ENCODE measurements at regions not wholly inside any gene's neighbourhood (a gene's known extent, or its start where the extent isn't known, plus 50 kb on each side); places are given as distances from the start of the nearest gene placed in this dataset.
"Not testable (repeated sequence)": the region's sequence is repeated elsewhere in the genome, so short reads cannot be mapped to it uniquely, and the experiment has no call there.

DNA sequence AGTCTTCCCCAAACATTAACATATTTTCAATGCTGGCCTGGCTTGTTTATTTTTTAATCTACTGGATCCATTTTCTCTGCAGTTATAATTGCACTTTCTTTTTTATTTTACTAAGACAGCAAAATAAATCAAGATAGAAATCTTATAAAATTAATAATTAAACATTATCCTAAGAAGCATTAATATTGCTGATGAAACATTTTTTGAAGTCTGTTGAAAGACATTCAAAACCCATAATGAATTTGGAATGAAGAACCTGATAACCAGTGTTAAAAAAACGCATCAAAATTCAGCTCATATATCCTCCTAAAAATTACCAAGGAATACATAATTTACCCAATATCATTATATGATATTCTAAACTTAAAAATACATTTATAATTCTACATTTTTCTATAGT is 675.7 kb upstream of the PRMT6 start:
- TF ChIP-seq, protein P1, sequence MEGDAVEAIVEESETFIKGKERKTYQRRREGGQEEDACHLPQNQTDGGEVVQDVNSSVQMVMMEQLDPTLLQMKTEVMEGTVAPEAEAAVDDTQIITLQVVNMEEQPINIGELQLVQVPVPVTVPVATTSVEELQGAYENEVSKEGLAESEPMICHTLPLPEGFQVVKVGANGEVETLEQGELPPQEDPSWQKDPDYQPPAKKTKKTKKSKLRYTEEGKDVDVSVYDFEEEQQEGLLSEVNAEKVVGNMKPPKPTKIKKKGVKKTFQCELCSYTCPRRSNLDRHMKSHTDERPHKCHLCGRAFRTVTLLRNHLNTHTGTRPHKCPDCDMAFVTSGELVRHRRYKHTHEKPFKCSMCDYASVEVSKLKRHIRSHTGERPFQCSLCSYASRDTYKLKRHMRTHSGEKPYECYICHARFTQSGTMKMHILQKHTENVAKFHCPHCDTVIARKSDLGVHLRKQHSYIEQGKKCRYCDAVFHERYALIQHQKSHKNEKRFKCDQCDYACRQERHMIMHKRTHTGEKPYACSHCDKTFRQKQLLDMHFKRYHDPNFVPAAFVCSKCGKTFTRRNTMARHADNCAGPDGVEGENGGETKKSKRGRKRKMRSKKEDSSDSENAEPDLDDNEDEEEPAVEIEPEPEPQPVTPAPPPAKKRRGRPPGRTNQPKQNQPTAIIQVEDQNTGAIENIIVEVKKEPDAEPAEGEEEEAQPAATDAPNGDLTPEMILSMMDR (conservative IDR thresholded peaks at IDR 0.05; ENCODE audit: low read length): no peak
- no peak overlapping the region for H3K4me3 ChIP-seq (ENCODE audit: low read length)
- no peak for DNase-seq (ENCODE audit: low read depth)

DNA sequence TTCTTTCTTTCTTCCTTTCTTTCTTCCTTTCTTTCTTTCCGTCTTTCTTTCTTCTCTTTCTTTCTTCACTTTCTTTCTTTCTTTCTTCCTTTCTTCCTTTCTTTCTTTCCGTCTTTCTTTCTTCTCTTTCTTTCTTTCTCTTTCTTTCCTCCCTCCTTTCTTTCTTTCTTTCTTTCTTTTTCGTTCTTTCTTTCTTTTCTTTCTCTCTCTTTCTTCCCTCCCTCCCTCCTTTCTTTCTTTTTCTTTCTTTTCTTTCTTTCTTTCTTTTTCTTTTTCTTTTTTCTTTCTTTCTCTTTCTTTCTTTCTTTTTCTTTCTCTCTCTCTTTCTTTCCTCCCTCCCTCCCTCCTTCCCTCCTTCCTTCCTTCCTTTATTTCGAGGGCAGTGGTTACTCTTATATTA is 667.3 kb upstream of the PRMT6 start:
- not testable (repeated sequence) for H3K4me3 ChIP-seq (ENCODE audit: low read length); DNase-seq (ENCODE audit: low read depth)

DNA sequence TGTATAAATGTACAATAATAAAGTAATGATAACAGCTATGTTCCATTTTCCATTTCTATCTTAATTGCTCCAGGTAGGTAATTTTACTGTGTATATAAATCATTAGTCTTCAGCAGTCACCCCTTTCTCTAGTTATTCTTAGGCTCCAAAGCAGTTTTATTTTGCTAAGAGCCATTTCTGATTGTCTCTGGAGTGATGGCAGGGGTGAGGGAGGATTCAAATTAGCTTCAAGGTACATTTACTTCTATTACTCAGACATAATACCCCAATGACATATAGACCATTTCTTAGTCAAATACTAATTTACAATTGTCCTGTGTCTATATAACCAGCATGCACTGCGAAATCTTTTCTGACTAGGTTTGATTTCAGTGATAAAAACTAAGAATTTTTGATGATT is 663.4 kb upstream of the PRMT6 start:
- DNase-seq (ENCODE audit: low read depth): no peak
- TF ChIP-seq, protein P1 (conservative IDR thresholded peaks at IDR 0.05; ENCODE audit: low read length): no peak
- H3K4me3 ChIP-seq (ENCODE audit: low read length): no peak overlapping the region

DNA sequence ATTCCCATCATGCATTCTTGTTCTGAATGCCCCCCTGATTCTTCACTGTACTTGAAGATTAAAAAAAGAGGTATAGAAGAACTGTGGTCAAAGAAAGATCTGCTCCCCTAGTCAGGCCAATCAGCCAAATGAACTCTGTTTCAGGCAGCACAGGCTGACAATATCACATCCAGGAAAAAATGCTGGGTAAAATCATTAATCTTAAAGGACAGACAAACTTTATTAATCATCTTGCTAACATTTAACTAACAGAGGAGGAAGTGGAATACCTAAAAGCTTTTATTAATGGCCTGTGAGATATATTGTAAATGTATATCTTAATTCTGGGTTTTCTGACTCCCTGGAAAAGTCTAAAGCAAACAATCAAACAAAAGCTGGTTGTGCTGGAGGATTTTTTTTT is 660.5 kb upstream of the PRMT6 start:
- no peak overlapping the region for H3K4me3 ChIP-seq (ENCODE audit: low read length)
- TF ChIP-seq, protein P1 (conservative IDR thresholded peaks at IDR 0.05; ENCODE audit: low read length): no peak
- DNase-seq (ENCODE audit: low read depth): no peak

DNA sequence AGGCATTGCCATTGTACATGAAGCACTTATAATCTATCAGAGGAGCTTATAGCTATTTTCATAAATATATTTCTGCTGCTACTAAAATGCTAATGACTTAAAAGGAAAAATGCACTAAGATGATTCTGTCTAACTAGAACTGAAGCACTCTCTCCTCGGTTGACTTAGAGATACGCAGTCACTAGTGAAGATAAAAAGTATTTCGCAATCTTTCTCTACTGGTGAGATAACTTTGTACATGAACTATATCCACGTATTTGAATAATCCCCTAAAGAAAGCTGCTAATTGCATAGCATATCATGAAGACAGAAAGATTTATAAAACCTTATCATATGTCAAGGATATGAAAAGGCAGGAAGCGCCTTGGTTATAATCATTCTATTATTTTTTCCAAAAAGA is 658.1 kb upstream of the PRMT6 start:
- no peak overlapping the region for H3K4me3 ChIP-seq (ENCODE audit: low read length)
- TF ChIP-seq, protein P1 (conservative IDR thresholded peaks at IDR 0.05; ENCODE audit: low read length): no peak

DNA sequence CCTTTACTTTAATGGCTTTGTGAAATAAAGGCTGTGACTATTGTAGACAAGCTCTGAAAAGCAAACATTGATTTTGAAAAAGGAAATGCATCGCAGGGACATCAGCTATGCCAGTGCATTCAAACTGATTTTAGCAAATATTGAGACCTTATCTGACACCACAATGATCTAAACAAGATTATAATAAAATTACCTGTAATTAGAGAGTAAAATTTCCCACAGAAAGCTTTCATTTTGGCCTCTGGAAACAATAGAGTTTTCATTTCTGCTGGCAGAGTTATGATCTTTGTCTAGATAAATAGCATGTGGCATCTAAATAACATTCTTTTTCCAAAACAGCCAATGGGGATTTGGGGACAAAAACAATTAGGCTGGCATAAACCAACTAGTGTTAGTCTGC is 650.4 kb upstream of the PRMT6 start:
- TF ChIP-seq, protein P1 (conservative IDR thresholded peaks at IDR 0.05; ENCODE audit: low read length): no peak
- DNase-seq (ENCODE audit: low read depth): no peak
- H3K4me3 ChIP-seq (ENCODE audit: low read length): no peak overlapping the region

More for the DNA sequence above, 658.1 kb upstream of the PRMT6 start:
- no peak for DNase-seq (ENCODE audit: low read depth)

DNA sequence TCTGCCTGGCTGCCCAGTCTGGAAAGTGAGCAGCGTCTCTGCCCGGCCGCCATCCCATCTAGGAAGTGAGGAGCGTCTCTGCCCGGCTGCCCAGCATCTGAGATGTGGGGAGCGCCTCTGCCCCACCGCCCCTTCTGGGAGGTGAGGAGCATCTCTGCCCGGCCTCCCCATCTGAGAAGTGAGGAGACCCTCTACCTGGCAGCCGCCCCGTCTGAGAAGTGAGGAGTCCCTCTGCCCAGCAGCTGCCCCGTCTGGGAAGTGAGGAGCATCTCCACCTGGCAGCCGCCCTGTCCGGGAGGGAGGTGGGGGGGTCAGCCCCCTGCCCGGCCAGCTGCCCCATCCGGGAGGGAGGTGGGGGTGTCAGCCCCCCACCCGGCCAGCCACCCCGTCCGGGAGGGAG is 644.2 kb upstream of the PRMT6 start:
- not testable (repeated sequence) for DNase-seq (ENCODE audit: low read depth); H3K4me3 ChIP-seq (ENCODE audit: low read length)

DNA sequence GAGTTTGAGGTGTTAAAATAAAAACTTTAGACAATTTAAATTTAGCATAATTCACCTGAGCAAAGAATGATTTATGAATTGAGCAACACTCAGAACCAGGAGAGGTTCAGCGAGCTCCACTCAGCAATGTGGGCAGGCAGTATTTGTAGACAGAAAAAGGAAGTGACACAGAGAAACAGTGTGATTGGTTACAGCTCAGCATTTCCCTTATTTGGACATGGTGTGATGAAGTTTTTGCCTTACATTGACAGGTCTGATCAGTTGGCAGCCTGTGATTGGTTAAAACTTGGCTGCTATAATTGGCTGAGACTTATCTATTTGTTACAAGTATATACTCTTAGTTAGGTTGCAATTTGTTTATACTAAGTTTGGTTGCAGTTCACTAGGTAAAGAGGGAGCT is 621.2 kb upstream of the PRMT6 start:
- TF ChIP-seq, protein P1 (conservative IDR thresholded peaks at IDR 0.05; ENCODE audit: low read length): no peak
- no peak for DNase-seq (ENCODE audit: low read depth)
- no peak overlapping the region for H3K4me3 ChIP-seq (ENCODE audit: low read length)
